Endodermal cell (in vitro differentiated cells): ENCODE measurements at regions not wholly inside any gene's neighbourhood (a gene's known extent, or its start where the extent isn't known, plus 50 kb on each side); places are given as distances from the start of the nearest gene placed in this dataset.

Source experiments
- DNase-seq: peaks from one replicate; pipeline ENCODE4 v3.0.0-alpha.2; 2017
- H3K27ac ChIP-seq: 2 replicates; pipeline ENCODE4 v1.5.1; 2013; ENCODE audit warnings: mild to moderate bottlenecking, low read depth, low read length, moderate library complexity
- H3K27me3 ChIP-seq: 2 replicates; pipeline ENCODE4 v1.6.1; 2013; ENCODE audit warnings: mild to moderate bottlenecking, low read length, moderate library complexity; ENCODE audit not compliant: insufficient read depth, control insufficient read depth, poor library complexity, severe bottlenecking
- H3K36me3 ChIP-seq: 2 replicates; pipeline ENCODE4 v1.7.0; 2013; ENCODE audit warnings: mild to moderate bottlenecking, low read length, moderate library complexity; ENCODE audit not compliant: control insufficient read depth, insufficient read depth
- H3K4me1 ChIP-seq: one replicate; pipeline ENCODE4 v1.7.0; 2013; ENCODE audit warnings: low read length; ENCODE audit not compliant: control insufficient read depth, insufficient read depth
- H3K4me3 ChIP-seq: 2 replicates; pipeline ENCODE4 v1.5.1; 2013; ENCODE audit warnings: mild to moderate bottlenecking, low read length, moderate library complexity
- H3K9ac ChIP-seq: 2 replicates; pipeline ENCODE4 v1.6.1; 2013; ENCODE audit warnings: mild to moderate bottlenecking, low read length, moderate library complexity; ENCODE audit not compliant: poor library complexity, severe bottlenecking; ENCODE audit errors: extremely low read depth
- H3K9me3 ChIP-seq: 2 replicates; pipeline ENCODE4 v1.6.1; 2013; ENCODE audit warnings: mild to moderate bottlenecking, low read length, moderate library complexity; ENCODE audit not compliant: control insufficient read depth
- H3K27ac Mint-ChIP-seq: 2 replicates; pipeline ENCODE4 v1.8.0; 2020; ENCODE audit warnings: mixed read lengths
- H3K27me3 Mint-ChIP-seq: 2 replicates; pipeline ENCODE4 v1.8.0; 2021; ENCODE audit warnings: mild to moderate bottlenecking, mixed read lengths; ENCODE audit not compliant: insufficient read depth
- H3K36me3 Mint-ChIP-seq: 2 replicates; pipeline ENCODE4 v1.8.0; 2020; ENCODE audit warnings: low read depth, mixed read lengths
- H3K4me1 Mint-ChIP-seq: 2 replicates; pipeline ENCODE4 v1.8.0; 2020; ENCODE audit warnings: mixed read lengths
- H3K4me3 Mint-ChIP-seq: 2 replicates; pipeline ENCODE4 v1.8.0; 2020; ENCODE audit warnings: mild to moderate bottlenecking, moderate library complexity, mixed read lengths
- H3K9me3 Mint-ChIP-seq: 2 replicates; pipeline ENCODE4 v1.8.0; 2020; ENCODE audit warnings: mild to moderate bottlenecking, mixed read lengths
- CTCF ChIP-seq: fragments of 200-600 bp; sonication (generic); conservative IDR thresholded peaks from 2 replicates; pipeline ENCODE4 v1.5.0; 2021; ENCODE audit warnings: antibody characterized with exemption, mild to moderate bottlenecking
- WGBS, 2 experiments: methylation state at CpG; one replicate each; pipeline versions ENCODE4 v1.1.5 to v1.1.7; 2013; ENCODE audit warnings: missing lambda C conversion rate in 2 of 2, mixed read lengths in 1 of 2; ENCODE audit not compliant: insufficient coverage in 1 of 2, insufficient read length in 1 of 2; 5-methylcytosine and 5-hydroxymethylcytosine counted together

DNA sequence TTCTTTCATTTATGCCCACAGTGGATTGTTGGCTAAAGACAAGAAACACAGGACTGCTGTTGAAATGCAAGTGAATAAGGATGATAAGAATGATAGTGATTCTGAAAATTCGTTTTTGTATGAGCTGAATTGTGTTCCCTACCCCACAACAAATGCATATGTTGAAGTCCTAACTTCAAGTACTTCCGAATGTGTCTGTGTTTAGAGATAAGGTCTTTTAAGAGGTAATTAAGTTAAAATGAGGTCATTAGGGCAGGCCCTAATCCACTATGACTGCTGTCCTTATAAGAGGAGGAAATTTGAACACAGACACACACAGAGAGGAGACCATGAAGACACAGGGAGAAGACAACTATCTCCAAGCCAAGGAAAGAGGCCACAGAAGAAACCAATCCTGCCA, 126.6 kb upstream of the ACSL4 start:
- Histone ChIP-seq H3K27me3 (no peaks in the 10 kb centered on the region), H3K4me1 (no peaks in the 10 kb centered on the region), H3K9me3 (no peaks in the 10 kb centered on the region), H3K4me3 (no peak overlapping the region), H3K9ac (no peak overlapping the region), H3K36me3 (no peaks in the 10 kb centered on the region), H3K27ac (no peak overlapping the region)
- peaks cover 4% of the 10 kb centered on the region for H3K9me3 Mint-ChIP-seq
- H3K36me3 Mint-ChIP-seq: no peaks in the 10 kb centered on the region
- H3K27me3 Mint-ChIP-seq: no peaks in the 10 kb centered on the region
- TF ChIP-seq CTCF: no peak
- WGBS, 2 experiments: no CpG with 5 or more reads among the region's 2 CpGs
- H3K4me3 Mint-ChIP-seq: no peak overlapping the region
- no peak overlapping the region for H3K27ac Mint-ChIP-seq
- peaks cover 42% of the 10 kb centered on the region for H3K4me1 Mint-ChIP-seq
- no peak for DNase-seq

- H3K9ac ChIP-seq: no peak overlapping the region
- H3K36me3 ChIP-seq: no peaks in the 10 kb centered on the region
- DNase-seq: no peak
- H3K4me3 ChIP-seq: no peak overlapping the region
- no peaks in the 10 kb centered on the region for H3K27me3 Mint-ChIP-seq
- TF ChIP-seq CTCF: no peak
- 89% methylated on average over 2 of the region's 2 CpGs; no CpG with 5 or more reads in 1 of the 2 experiments for WGBS, 2 experiments
- no peak overlapping the region for H3K27ac ChIP-seq
- no peak overlapping the region for H3K4me3 Mint-ChIP-seq
- H3K4me1 Mint-ChIP-seq: peaks cover 50% of the 10 kb centered on the region
- H3K4me1 ChIP-seq: no peaks in the 10 kb centered on the region
- H3K9me3 ChIP-seq: no peaks in the 10 kb centered on the region
- peaks cover 2% of the 10 kb centered on the region for H3K9me3 Mint-ChIP-seq
- H3K27me3 ChIP-seq: no peaks in the 10 kb centered on the region
- H3K27ac Mint-ChIP-seq: no peak overlapping the region
- H3K36me3 Mint-ChIP-seq: no peaks in the 10 kb centered on the region
Observed at GRCh38 chrX:109862433-109862832, 129.4 kb upstream of the ACSL4 start.

DNA sequence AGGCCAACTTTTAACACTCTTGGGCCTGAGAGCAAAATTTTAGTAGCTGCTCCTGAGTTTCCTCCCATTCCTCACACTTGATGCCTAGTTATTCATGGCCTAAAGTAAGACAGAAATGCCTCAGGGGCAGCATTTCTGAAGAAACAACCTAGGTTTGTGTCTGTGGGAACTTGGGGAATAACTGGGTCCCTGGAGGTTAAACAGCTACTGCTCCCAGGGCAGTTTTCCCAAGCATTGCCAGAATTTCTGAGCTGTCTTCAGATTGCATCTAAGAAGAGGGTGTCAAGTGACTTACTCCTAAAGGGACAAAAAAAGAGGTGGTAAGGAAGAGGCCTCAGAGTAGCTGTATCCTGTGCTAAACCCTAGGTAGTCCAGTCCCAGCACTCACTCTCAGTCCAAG, 130.8 kb upstream of the ACSL4 start:
- Histone ChIP-seq H3K9me3 (no peaks in the 10 kb centered on the region), H3K4me1 (no peaks in the 10 kb centered on the region), H3K9ac (no peak overlapping the region), H3K4me3 (no peak overlapping the region), H3K27me3 (no peaks in the 10 kb centered on the region), H3K36me3 (no peaks in the 10 kb centered on the region), H3K27ac (no peak overlapping the region)
- Mint-ChIP-seq H3K27ac (no peak overlapping the region), H3K27me3 (no peaks in the 10 kb centered on the region), H3K4me3 (no peak overlapping the region), H3K4me1 (peaks cover 55% of the 10 kb centered on the region), H3K9me3 (peaks cover 2% of the 10 kb centered on the region), H3K36me3 (no peaks in the 10 kb centered on the region)
- DNase-seq: no peak
- TF ChIP-seq CTCF: no peak
